Esophagus squamous epithelium (tissue), 5 donors: ENCODE measurements at regions not wholly inside any gene's neighbourhood (a gene's known extent, or its start where the extent isn't known, plus 50 kb on each side); places are given as distances from the start of the nearest gene placed in this dataset.

ENCODE experiments used
- DNase-seq: peaks from one replicate; lab custom pipeline; 2025; lab: John Stamatoyannopoulos, UW
- H3K27ac ChIP-seq, 4 donors: fragments of 200-600 bp; sonication (generic); one replicate each; pipeline ENCODE4 v1.5.1; 2016 to 2019; ENCODE audit warnings: mild to moderate bottlenecking in 1 of 4
- H3K27me3 ChIP-seq, 4 donors: fragments of 200-600 bp; sonication (generic); 1 replicate in 3 of 4; 2 replicates in 1 of 4; pipeline versions ENCODE4 v1.5.1 to v1.6.0; 2017 to 2021; ENCODE audit warnings: antibody characterized with exemption in 1 of 4
- H3K36me3 ChIP-seq, 3 donors: fragments of 200-600 bp; sonication (generic); one replicate each; pipeline ENCODE4 v1.5.1; 2016 to 2019
- H3K4me1 ChIP-seq, 3 donors: fragments of 200-600 bp; sonication (generic); one replicate each; pipeline ENCODE4 v1.5.1; 2017 to 2019
- H3K4me3 ChIP-seq, 4 donors: fragments of 200-600 bp; sonication (generic); 1 replicate in 3 of 4; 2 replicates in 1 of 4; pipeline ENCODE4 v1.5.1; 2016 to 2019; ENCODE audit warnings: mild to moderate bottlenecking in 2 of 4, moderate library complexity in 1 of 4
- H3K9me3 ChIP-seq, 3 donors: fragments of 200-600 bp; sonication (generic); one replicate each; pipeline ENCODE4 v1.5.1; 2016 to 2019
- POLR2A ChIP-seq, 4 donors: fragments of 450-650 bp; IDR thresholded peaks; one replicate each; pipeline ENCODE4 v1.6.1; 2017; ENCODE audit warnings: antibody characterized with exemption in 4 of 4, mild to moderate bottlenecking in 4 of 4, moderate library complexity in 3 of 4
- WGBS, 2 donors: methylation state at CpG; one replicate each; pipeline ENCODE4 v1.1.5; 2018; 5-methylcytosine and 5-hydroxymethylcytosine counted together
- intact Hi-C: fragments of 100-400 bp; cut with DNase I; formaldehyde crosslinking; loops from one replicate; pipeline ENCODE4 v1.15.0; 2022
- TF ChIP-seq, protein P1 (sequence below), 6 experiments: fragments of 450-650 bp in 4 of 6; fragments of 200-600 bp in 2 of 6; sonication (generic) in 2 of 6; IDR thresholded peaks; one replicate each; pipeline ENCODE4 v1.5.1; 2016 to 2019; ENCODE audit warnings: antibody characterized with exemption in 6 of 6, mild to moderate bottlenecking in 4 of 6, moderate library complexity in 4 of 6
- donor health status: DM: yes; HTN: yes; CAD: no.

DNA sequence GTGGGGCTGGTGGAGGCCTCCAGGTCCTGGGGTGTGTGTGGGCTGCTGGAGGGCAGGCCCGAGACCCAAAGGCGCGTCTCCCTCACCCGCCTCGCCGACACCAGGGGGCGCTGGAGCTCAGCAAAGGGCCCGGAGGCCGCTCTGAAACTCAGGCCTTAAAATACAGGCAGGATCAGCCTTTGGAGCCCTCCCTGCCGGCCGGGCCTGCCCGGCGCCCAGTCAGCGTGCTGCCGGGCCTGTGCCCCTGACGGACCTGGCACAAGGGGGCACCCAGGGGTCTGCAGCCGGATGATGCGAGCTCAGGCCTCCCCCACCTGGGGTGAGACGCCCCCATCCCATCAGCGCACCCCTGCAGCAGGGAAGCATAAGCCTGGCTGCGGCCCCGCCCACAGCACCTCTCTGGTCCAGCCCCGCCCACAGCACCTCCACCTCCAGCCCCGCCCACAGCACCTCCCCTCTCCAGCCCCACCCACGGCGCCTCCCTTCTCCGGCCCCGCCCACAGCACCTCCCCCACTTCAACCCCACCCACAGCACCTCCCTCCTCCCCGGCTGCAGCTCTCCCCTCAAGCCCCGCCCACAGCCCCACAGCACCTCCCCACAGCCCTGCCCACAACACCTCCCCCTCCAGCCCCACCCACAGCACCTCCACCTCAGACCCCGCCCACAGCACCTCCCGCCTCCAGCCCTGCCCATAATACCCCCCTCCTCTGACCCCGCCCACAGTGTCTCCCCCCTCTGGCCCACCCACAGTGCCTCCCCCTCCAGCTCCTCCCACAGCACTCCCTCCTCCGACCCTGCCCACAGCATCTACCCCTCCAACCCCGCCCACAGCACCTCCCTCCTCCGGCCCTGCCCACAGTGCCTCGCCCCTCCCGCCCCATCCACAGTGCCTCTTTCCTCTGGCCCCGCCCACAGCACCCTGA lies 92.8 kb upstream of the OTOS start:
- peak; percentile 26 for DNase-seq
- Histone ChIP-seq H3K27ac (peak overlapping the region; percentile 63 to 79 (median 74)), H3K27me3 (peaks cover 0 to 6% (median 0%) of the 10 kb centered on the region in 4 donors), H3K36me3 (no peaks in the 10 kb centered on the region), H3K4me1 (peaks cover 37 to 56% (median 44%) of the 10 kb centered on the region in 3 donors), H3K9me3 (peaks cover 0 to 4% (median 0%) of the 10 kb centered on the region in 3 donors), H3K4me3 (peak overlapping the region; percentile 19 to 63 (median 36))
- 20% methylated on average over 1 of the region's 39 CpGs; no CpG with 5 or more reads in 1 of the 2 donors for WGBS, 2 donors
- TF ChIP-seq, protein P1, sequence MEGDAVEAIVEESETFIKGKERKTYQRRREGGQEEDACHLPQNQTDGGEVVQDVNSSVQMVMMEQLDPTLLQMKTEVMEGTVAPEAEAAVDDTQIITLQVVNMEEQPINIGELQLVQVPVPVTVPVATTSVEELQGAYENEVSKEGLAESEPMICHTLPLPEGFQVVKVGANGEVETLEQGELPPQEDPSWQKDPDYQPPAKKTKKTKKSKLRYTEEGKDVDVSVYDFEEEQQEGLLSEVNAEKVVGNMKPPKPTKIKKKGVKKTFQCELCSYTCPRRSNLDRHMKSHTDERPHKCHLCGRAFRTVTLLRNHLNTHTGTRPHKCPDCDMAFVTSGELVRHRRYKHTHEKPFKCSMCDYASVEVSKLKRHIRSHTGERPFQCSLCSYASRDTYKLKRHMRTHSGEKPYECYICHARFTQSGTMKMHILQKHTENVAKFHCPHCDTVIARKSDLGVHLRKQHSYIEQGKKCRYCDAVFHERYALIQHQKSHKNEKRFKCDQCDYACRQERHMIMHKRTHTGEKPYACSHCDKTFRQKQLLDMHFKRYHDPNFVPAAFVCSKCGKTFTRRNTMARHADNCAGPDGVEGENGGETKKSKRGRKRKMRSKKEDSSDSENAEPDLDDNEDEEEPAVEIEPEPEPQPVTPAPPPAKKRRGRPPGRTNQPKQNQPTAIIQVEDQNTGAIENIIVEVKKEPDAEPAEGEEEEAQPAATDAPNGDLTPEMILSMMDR (IDR thresholded peaks at IDR 0.05) = peak; percentile 69 to 96 (median 93)
- peak in 1 of 4 donors; percentile 28 for TF ChIP-seq POLR2A (IDR thresholded peaks at IDR 0.05)
- intact Hi-C loops = loop anchor here (2.0 kb wide), 1 partner anchor 204 kb away; no protein-coding TSS in a partner anchor

DNA sequence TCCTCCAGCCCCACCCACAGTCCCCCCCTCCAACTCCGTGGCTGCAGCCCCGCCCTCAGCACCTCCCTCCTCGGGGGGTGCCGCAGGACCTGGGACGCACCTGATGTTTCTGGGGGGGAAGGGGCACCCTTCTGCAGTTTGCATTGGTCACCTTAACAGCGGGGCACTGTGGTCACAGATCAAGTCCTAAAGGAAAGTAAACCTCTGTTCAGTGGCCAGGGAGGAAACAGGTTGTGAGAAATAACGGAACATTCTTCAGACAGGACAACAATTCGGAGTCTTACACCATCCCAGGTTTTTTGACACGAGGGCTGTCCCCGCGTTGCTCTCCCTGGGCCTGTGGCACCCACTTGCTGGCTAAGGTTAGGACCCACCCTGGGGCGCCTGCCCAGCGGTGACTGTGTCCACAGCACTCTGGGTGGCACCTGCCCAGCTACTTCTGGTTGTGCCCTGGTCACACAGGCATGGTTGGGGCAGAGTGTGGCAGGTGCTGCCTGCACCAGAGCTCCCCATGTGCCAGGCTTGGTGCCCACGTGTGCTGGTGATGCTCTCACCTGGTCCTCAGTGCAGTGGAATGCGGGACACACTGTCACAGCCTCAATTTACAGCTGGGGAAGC lies 93.5 kb upstream of the OTOS start:
- 34% methylated on average over 6 of the region's 15 CpGs; no CpG with 5 or more reads in 1 of the 2 donors for WGBS, 2 donors
- intact Hi-C loops = loop anchor here (2.0 kb wide), 1 partner anchor 203 kb away; no protein-coding TSS in a partner anchor
- H3K27me3 ChIP-seq = peaks cover 0 to 6% (median 0%) of the 10 kb centered on the region in 4 donors
- H3K36me3 ChIP-seq = no peaks in the 10 kb centered on the region
- no peak for DNase-seq
- peaks cover 37 to 56% (median 44%) of the 10 kb centered on the region in 3 donors for H3K4me1 ChIP-seq
- H3K4me3 ChIP-seq = peak overlapping the region in 2 of 4 donors; percentile 11 to 63
- peak overlapping the region in 2 of 4 donors; percentile 77 to 79 for H3K27ac ChIP-seq
- H3K9me3 ChIP-seq = peaks cover 0 to under 1% (median 0%) of the 10 kb centered on the region in 3 donors
- TF ChIP-seq POLR2A (IDR thresholded peaks at IDR 0.05) = no peak
- TF ChIP-seq, protein P1 (IDR thresholded peaks at IDR 0.05) = no peak

DNA sequence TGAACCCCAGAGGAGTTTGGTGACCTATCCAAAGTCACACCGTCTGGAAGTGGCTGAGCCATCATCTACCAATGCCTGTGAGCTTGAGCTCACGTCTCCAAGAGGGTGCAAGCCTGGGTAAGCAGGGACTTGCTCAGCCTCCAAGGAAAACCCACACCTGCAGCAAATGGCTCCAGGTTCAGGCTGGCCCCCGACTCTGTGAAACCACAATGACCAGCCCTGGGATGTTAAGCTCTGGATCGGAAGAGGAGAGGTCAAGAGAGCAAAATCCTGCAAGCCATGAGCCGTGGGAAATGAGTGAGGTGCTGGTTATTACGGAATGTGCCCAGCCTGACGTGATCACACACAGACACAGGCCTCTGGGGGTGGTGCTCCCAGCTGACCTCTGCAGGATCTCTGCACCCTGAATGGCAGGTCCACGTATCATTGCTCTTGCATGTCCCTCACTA lies 94.1 kb upstream of the OTOS start:
- H3K4me1 ChIP-seq = peaks cover 37 to 56% (median 44%) of the 10 kb centered on the region in 3 donors
- H3K4me3 ChIP-seq = no peak overlapping the region
- peak overlapping the region in 2 of 4 donors; percentile 77 to 79 for H3K27ac ChIP-seq
- no peaks in the 10 kb centered on the region for H3K36me3 ChIP-seq
- intact Hi-C loops = no loop called here
- H3K27me3 ChIP-seq = peaks cover 0 to 6% (median 0%) of the 10 kb centered on the region in 4 donors
- no peak for DNase-seq
- WGBS, 2 donors = 43 to 68% methylated on average over 5 to 7 of the region's 8 CpGs
- H3K9me3 ChIP-seq = no peaks in the 10 kb centered on the region
- TF ChIP-seq, protein P1 (IDR thresholded peaks at IDR 0.05) = no peak
- no peak for TF ChIP-seq POLR2A (IDR thresholded peaks at IDR 0.05)

DNA sequence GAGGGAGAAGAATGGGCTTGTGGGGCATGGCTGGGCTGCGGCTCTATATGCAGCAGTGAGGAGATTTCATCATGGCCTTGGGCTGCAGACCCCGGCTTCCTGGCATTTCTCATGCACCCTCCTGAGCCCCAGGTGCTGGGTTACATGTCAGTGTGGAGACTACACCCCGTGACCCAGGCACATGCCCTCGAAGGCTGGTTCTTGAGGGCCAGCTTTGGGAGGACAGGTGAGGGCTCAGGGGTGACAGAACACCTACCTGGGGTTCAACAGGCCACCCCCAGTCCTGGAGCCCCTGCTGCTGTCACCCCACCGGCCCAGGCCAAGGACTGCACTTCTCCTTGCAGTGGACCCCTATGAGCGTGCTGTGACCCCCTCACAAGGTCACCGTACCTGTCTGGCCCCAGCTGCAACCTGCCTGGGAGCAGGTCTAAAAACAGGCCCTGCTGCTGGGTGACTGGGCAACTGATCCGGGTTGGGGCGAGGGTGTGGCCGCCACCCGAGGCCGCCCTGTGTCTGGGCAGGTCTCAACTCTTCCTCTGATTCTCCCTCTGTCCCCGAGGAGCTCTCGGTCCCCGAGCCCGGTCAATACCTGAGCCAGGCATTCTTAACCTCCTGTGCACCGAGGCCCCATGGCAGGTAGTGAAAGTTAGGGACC lies 94.8 kb upstream of the OTOS start:
- peaks cover 37 to 56% (median 44%) of the 10 kb centered on the region in 3 donors for H3K4me1 ChIP-seq
- intact Hi-C loops = no loop called here

More for the DNA sequence above, 94.8 kb upstream of the OTOS start:
- peak overlapping the region in 1 of 4 donors; percentile 44 for H3K27ac ChIP-seq
- no peak overlapping the region for H3K4me3 ChIP-seq
- no peaks in the 10 kb centered on the region for H3K9me3 ChIP-seq
- H3K36me3 ChIP-seq = no peaks in the 10 kb centered on the region
- 39 to 75% methylated on average over 4 to 12 of the region's 17 CpGs for WGBS, 2 donors
- DNase-seq = no peak
- TF ChIP-seq, protein P1 (IDR thresholded peaks at IDR 0.05) = no peak
- no peak for TF ChIP-seq POLR2A (IDR thresholded peaks at IDR 0.05)
- H3K27me3 ChIP-seq = no peaks in the 10 kb centered on the region
